ENCODE measurements at regions not wholly inside any gene's neighbourhood (a gene's known extent, or its start where the extent isn't known, plus 50 kb on each side); places are given as distances from the start of the nearest gene placed in this dataset.
"Not testable (repeated sequence)": the region's sequence is repeated elsewhere in the genome, so short reads cannot be mapped to it uniquely, and the experiment has no call there.

DNA sequence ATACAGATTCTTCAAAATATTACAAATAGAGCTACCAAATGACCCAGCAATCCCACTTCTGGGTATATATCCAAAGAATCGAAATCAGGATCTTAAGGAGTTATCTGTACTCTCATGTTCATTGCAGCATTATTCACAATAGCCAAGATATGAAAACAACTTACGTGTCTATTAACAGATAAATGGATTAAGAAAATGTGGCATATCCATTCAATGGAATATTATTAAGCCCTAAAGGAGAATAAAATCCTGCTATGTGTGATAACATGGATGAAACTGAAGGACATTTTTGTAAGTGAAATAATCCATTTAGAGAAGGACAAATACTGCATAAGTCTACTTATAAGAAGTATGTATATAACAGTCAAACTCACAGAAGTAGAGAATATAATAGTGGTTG is 450.6 kb downstream of the TMEM232 start:
- H3K4me1 ChIP-seq = no peaks in the 10 kb centered on the region
- peaks cover under 1% of the 10 kb centered on the region for H3K9me3 ChIP-seq
- no peak overlapping the region for H3K27ac ChIP-seq
- H3K27me3 ChIP-seq (ENCODE audit: low read depth) = no peaks in the 10 kb centered on the region
- no peaks in the 10 kb centered on the region for H3K36me3 ChIP-seq
- no peak for DNase-seq
- intact Hi-C loops (cut with DNase I) = no loop called here
- ATAC-seq = no peak
- TF ChIP-seq, protein P1, sequence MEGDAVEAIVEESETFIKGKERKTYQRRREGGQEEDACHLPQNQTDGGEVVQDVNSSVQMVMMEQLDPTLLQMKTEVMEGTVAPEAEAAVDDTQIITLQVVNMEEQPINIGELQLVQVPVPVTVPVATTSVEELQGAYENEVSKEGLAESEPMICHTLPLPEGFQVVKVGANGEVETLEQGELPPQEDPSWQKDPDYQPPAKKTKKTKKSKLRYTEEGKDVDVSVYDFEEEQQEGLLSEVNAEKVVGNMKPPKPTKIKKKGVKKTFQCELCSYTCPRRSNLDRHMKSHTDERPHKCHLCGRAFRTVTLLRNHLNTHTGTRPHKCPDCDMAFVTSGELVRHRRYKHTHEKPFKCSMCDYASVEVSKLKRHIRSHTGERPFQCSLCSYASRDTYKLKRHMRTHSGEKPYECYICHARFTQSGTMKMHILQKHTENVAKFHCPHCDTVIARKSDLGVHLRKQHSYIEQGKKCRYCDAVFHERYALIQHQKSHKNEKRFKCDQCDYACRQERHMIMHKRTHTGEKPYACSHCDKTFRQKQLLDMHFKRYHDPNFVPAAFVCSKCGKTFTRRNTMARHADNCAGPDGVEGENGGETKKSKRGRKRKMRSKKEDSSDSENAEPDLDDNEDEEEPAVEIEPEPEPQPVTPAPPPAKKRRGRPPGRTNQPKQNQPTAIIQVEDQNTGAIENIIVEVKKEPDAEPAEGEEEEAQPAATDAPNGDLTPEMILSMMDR (IDR thresholded peaks at IDR 0.05) = no peak
- H3K4me3 ChIP-seq = no peak overlapping the region

DNA sequence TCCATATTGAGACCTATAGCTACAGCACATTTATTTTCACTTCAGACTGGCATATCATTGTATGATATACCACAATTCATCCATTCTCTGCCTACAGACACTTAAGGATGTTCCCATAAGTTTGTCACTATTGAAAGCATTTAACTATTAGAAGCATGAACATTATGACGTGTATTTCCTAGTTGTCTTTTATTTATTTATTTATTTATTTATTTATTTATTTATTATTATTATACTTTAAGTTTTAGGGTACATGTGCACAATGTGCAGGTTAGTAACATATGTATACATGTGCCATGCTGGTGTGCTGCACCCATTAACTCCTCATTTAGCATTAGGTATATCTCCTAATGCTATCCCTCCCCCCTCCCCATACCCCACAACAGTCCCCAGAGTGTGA is 448.0 kb downstream of the TMEM232 start:
- intact Hi-C loops (cut with DNase I); DNase-seq; H3K4me1 ChIP-seq; H3K27me3 ChIP-seq (ENCODE audit: low read depth); ATAC-seq; H3K9me3 ChIP-seq; H3K27ac ChIP-seq; H3K4me3 ChIP-seq; H3K36me3 ChIP-seq: not testable (repeated sequence)

DNA sequence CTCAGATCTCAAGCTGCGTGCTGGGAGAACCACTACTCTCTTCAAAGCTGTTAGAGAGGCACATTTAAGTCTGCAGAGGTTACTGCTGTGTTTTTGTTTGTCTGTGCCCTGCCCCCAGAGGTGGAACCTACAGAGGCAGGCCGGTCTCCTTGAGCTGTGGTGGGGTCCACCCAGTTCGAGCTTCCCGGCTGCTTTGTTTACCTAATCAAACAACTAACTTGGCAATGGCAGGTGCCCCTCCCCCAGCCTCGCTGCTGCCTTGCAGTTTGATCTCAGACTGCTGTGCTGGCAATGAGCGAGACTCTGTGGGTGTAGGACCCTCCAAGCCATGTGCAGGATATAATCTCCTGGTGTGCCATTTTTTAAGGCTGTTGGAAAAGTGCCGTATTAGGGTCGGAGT is 442.4 kb downstream of the TMEM232 start:
- H3K27me3 ChIP-seq (ENCODE audit: low read depth); H3K36me3 ChIP-seq; intact Hi-C loops (cut with DNase I); H3K4me3 ChIP-seq; DNase-seq; ATAC-seq; H3K27ac ChIP-seq; H3K9me3 ChIP-seq; H3K4me1 ChIP-seq: not testable (repeated sequence)

- no peaks in the 10 kb centered on the region for H3K36me3 ChIP-seq
- ATAC-seq (no peak), DNase-seq (no peak)
- no peak overlapping the region for H3K27ac ChIP-seq
- TF ChIP-seq, protein P1 (IDR thresholded peaks at IDR 0.05) = no peak
- no peaks in the 10 kb centered on the region for H3K27me3 ChIP-seq (ENCODE audit: low read depth)
- no peaks in the 10 kb centered on the region for H3K4me1 ChIP-seq
- no peak overlapping the region for H3K4me3 ChIP-seq
- intact Hi-C loops (cut with DNase I) = no loop called here
- no peaks in the 10 kb centered on the region for H3K9me3 ChIP-seq
Observed at GRCh38 chr5:110288766-110289511, 437.5 kb downstream of the TMEM232 start.

GRCh38 chr5:110289512-110289810 is 437.0 kb downstream of the TMEM232 start:
- TF ChIP-seq, protein P1 (IDR thresholded peaks at IDR 0.05) = no peak
- H3K4me3 ChIP-seq = no peak overlapping the region
- H3K27ac ChIP-seq = no peak overlapping the region
- no peaks in the 10 kb centered on the region for H3K36me3 ChIP-seq
- no peaks in the 10 kb centered on the region for H3K9me3 ChIP-seq
- no peak for ATAC-seq
- H3K27me3 ChIP-seq (ENCODE audit: low read depth) = no peaks in the 10 kb centered on the region
- DNase-seq = no peak
- intact Hi-C loops (cut with DNase I) = no loop called here
- no peaks in the 10 kb centered on the region for H3K4me1 ChIP-seq

GRCh38 chr5:110290542-110290941 is 435.9 kb downstream of the TMEM232 start:
- Histone ChIP-seq H3K36me3 (no peaks in the 10 kb centered on the region), H3K4me3 (no peak overlapping the region), H3K27me3 (ENCODE audit: low read depth) (no peaks in the 10 kb centered on the region), H3K9me3 (no peaks in the 10 kb centered on the region), H3K27ac (no peak overlapping the region), H3K4me1 (no peaks in the 10 kb centered on the region)
- intact Hi-C loops (cut with DNase I) = no loop called here
- ATAC-seq = no peak
- no peak for DNase-seq
- TF ChIP-seq, protein P1 (IDR thresholded peaks at IDR 0.05) = no peak

Data from lower lobe of right lung (tissue), 2 donors.